ENCODE measurements at regions not wholly inside any gene's neighbourhood (a gene's known extent, or its start where the extent isn't known, plus 50 kb on each side); places are given as distances from the start of the nearest gene placed in this dataset.

DNA sequence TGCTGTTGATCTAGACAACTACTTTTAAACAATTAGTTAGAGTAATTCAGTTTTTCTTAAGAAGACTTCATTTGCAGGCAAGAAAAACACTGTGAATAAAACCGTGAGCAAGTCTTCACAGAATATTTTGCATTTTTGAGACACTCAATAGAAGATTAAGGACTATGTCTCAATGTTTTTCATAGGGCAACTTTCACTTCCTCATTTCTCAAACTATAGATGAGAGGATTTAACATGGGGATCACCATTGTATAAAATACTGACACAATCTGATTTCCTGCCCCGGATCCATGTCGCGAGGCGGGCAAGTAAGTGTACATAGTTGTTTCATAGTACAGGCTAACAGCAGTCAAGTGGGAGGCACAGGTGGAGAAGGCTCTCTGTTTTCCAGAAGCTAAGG is 108.8 kb upstream of the IGSF1 start:
- H3K4me3 ChIP-seq (ENCODE audit: low read depth in 1 of 3, low read length in 3 of 3), result no peak overlapping the region
- 93% methylated on average over 5 of the region's 5 CpGs for WGBS
- no peaks in the 10 kb centered on the region for H3K9me3 ChIP-seq (ENCODE audit: control insufficient read depth in 4 of 4, low read length in 3 of 4)
- H3K9ac ChIP-seq (ENCODE audit: low read depth in 1 of 2, low read length in 2 of 2), result no peak overlapping the region
- H3K27ac ChIP-seq (ENCODE audit: low read depth in 1 of 2, low read length in 2 of 2), result no peak overlapping the region
- no peaks in the 10 kb centered on the region for H3K36me3 ChIP-seq (ENCODE audit: control insufficient read depth in 4 of 4, insufficient read depth in 3 of 4, low read depth in 1 of 4, low read length in 3 of 4)
- peaks cover 0 to 4% (median 0%) of the 10 kb centered on the region in 4 donors for H3K27me3 ChIP-seq (ENCODE audit: control insufficient read depth in 4 of 4, insufficient read depth in 4 of 4, low read length in 3 of 4)
- H3K4me1 ChIP-seq (ENCODE audit: control insufficient read depth in 4 of 4, insufficient read depth in 4 of 4, low read length in 3 of 4), result peaks cover 0 to 24% (median 12%) of the 10 kb centered on the region in 4 donors
- DNase-seq (ENCODE audit: low spot score), result no peak
- TF ChIP-seq HNF4G (IDR thresholded peaks at IDR 0.05), result no peak

DNA sequence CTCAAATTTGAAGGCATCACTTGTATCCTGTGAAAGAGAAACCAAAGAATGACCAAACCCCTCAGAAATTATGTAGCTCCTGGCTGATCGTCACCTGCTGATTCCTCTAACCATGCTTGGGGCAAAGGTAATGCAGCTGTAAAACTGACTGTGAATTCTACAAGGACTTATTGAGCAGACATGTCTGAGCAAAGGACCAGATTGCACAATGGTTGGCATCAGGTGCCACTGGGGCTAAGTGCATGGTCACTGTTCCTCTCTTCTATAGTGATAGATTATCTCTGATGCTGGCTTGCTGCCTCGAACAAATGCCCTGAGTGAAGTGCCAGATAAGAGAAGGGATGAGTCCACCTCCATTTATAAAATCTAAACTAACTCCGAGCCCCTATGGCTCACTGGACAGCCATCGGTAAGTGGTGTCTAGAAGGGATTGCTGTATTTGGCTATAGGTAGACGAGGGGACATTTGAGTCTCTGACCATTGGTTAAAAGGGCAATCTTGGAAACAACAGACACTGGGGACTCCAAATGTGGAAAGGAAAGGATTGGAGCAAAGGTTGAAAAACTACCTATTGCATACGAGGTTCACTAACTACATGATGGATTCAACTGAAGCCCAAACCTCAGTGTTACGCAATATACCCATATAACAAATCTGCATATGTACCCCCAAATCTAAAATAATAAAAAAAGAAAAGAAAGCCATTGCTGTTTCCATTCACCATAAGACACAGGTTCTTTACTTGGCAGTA is 110.7 kb upstream of the IGSF1 start:
- TF ChIP-seq NR2F2 (IDR thresholded peaks at IDR 0.05) (no peak), RXRA (IDR thresholded peaks at IDR 0.05) (peak; percentile 84 to 85), HNF4A (conservative IDR thresholded peaks at IDR 0.05) (peak; percentile 81), SP1 (IDR thresholded peaks at IDR 0.05) (peak; percentile 82), RAD21 (IDR thresholded peaks at IDR 0.05) (peak; percentile 12 to 24), TAF1 (conservative IDR thresholded peaks at IDR 0.05) (no peak), JUND (IDR thresholded peaks at IDR 0.05) (peak in 1 of 2 donors; percentile 31), YY1 (IDR thresholded peaks at IDR 0.05) (peak; percentile 67)
- 42% methylated on average over 7 of the region's 7 CpGs for WGBS
- peaks cover 0 to 18% (median 8%) of the 10 kb centered on the region in 4 donors for H3K4me1 ChIP-seq (ENCODE audit: control insufficient read depth in 4 of 4, insufficient read depth in 4 of 4, low read length in 3 of 4)
- H3K9ac ChIP-seq (ENCODE audit: low read depth in 1 of 2, low read length in 2 of 2), result no peak overlapping the region
- no peaks in the 10 kb centered on the region for H3K36me3 ChIP-seq (ENCODE audit: control insufficient read depth in 4 of 4, insufficient read depth in 3 of 4, low read depth in 1 of 4, low read length in 3 of 4)
- H3K27ac ChIP-seq (ENCODE audit: low read depth in 1 of 2, low read length in 2 of 2), result no peak overlapping the region
- no peaks in the 10 kb centered on the region for H3K27me3 ChIP-seq (ENCODE audit: control insufficient read depth in 4 of 4, insufficient read depth in 4 of 4, low read length in 3 of 4)
- no peaks in the 10 kb centered on the region for H3K9me3 ChIP-seq (ENCODE audit: control insufficient read depth in 4 of 4, low read length in 3 of 4)
- no peak for DNase-seq (ENCODE audit: low spot score)
- peak overlapping the region in 1 of 3 donors; percentile 15 for H3K4me3 ChIP-seq (ENCODE audit: low read depth in 1 of 3, low read length in 3 of 3)

DNA sequence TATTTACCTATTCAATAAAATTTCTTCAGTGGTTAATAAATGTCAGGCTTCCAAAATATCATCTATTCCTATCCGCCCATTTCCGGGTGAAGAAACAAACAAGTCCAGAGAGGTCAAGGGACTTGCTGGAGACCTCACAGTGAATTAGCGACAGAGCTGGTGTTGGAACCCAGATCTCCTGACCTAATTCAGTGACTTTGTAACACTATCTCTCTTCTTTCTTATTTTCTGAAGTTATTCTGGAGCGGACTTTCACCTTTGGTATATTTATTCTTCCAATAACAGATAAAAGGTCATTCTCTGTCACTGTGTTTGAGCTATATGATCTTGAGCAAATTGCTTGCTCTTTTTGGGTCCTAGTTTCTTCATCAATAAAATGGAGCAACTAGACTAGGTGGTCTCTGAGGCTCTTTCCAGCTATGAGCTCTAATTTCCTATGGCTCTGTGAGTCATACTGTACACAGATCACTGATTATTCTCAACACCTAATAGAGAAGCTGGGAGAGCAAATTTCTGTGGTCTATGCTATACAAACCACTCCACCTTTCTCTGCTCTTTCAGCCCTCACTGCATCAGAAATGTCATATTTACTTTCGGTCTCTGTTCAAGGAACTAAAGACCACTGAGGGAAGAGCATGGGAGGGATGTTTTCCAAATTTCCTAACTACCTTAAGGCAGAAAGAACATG is 113.2 kb upstream of the IGSF1 start:
- TF ChIP-seq RXRA (IDR thresholded peaks at IDR 0.05) (peak; percentile 53 to 55), YY1 (IDR thresholded peaks at IDR 0.05) (no peak), FOXA1 (IDR thresholded peaks at IDR 0.05) (no peak), TAF1 (conservative IDR thresholded peaks at IDR 0.05) (no peak), SP1 (IDR thresholded peaks at IDR 0.05) (peak; percentile 22), HNF4A (conservative IDR thresholded peaks at IDR 0.05) (peak; percentile 67 to 73), RAD21 (IDR thresholded peaks at IDR 0.05) (no peak), FOXA2 (IDR thresholded peaks at IDR 0.05) (no peak), ATF3 (IDR thresholded peaks at IDR 0.05) (no peak), JUND (IDR thresholded peaks at IDR 0.05) (peak in 1 of 2 donors; percentile 53), GABPA (IDR thresholded peaks at IDR 0.05 in 1 of 2, conservative IDR thresholded peaks at IDR 0.05 in 1 of 2) (no peak), EGR1 (IDR thresholded peaks at IDR 0.05; ENCODE audit: low read depth in 2 of 2) (no peak), NR2F2 (IDR thresholded peaks at IDR 0.05) (no peak), HNF4G (IDR thresholded peaks at IDR 0.05) (no peak), ZBTB33 (IDR thresholded peaks at IDR 0.05) (no peak), CTCF (IDR thresholded peaks at IDR 0.05; ENCODE audit: low read depth, low read length, missing input control) (no peak)
- TF ChIP-seq, protein P1, sequence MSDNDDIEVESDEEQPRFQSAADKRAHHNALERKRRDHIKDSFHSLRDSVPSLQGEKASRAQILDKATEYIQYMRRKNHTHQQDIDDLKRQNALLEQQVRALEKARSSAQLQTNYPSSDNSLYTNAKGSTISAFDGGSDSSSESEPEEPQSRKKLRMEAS (IDR thresholded peaks at IDR 0.05), result peak; percentile 31
- TF ChIP-seq, protein P2, sequence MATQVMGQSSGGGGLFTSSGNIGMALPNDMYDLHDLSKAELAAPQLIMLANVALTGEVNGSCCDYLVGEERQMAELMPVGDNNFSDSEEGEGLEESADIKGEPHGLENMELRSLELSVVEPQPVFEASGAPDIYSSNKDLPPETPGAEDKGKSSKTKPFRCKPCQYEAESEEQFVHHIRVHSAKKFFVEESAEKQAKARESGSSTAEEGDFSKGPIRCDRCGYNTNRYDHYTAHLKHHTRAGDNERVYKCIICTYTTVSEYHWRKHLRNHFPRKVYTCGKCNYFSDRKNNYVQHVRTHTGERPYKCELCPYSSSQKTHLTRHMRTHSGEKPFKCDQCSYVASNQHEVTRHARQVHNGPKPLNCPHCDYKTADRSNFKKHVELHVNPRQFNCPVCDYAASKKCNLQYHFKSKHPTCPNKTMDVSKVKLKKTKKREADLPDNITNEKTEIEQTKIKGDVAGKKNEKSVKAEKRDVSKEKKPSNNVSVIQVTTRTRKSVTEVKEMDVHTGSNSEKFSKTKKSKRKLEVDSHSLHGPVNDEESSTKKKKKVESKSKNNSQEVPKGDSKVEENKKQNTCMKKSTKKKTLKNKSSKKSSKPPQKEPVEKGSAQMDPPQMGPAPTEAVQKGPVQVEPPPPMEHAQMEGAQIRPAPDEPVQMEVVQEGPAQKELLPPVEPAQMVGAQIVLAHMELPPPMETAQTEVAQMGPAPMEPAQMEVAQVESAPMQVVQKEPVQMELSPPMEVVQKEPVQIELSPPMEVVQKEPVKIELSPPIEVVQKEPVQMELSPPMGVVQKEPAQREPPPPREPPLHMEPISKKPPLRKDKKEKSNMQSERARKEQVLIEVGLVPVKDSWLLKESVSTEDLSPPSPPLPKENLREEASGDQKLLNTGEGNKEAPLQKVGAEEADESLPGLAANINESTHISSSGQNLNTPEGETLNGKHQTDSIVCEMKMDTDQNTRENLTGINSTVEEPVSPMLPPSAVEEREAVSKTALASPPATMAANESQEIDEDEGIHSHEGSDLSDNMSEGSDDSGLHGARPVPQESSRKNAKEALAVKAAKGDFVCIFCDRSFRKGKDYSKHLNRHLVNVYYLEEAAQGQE (IDR thresholded peaks at IDR 0.05), result no peak
- Histone ChIP-seq H3K36me3 (ENCODE audit: control insufficient read depth in 4 of 4, insufficient read depth in 3 of 4, low read depth in 1 of 4, low read length in 3 of 4) (no peaks in the 10 kb centered on the region), H3K4me1 (ENCODE audit: control insufficient read depth in 4 of 4, insufficient read depth in 4 of 4, low read length in 3 of 4) (peaks cover 0 to 18% (median 8%) of the 10 kb centered on the region in 4 donors), H3K27ac (ENCODE audit: low read depth in 1 of 2, low read length in 2 of 2) (no peak overlapping the region), H3K27me3 (ENCODE audit: control insufficient read depth in 4 of 4, insufficient read depth in 4 of 4, low read length in 3 of 4) (no peaks in the 10 kb centered on the region), H3K9ac (ENCODE audit: low read depth in 1 of 2, low read length in 2 of 2) (no peak overlapping the region), H3K4me3 (ENCODE audit: low read depth in 1 of 3, low read length in 3 of 3) (no peak overlapping the region), H3K9me3 (ENCODE audit: control insufficient read depth in 4 of 4, low read length in 3 of 4) (no peaks in the 10 kb centered on the region)
- WGBS, result 34% methylated on average over 5 of the region's 5 CpGs
- no peak for DNase-seq (ENCODE audit: low spot score)

Data from liver (tissue), 8 donors.